ENCODE measurements at regions not wholly inside any gene's neighbourhood (a gene's known extent, or its start where the extent isn't known, plus 50 kb on each side); places are given as distances from the start of the nearest gene placed in this dataset.
"Not testable (repeated sequence)": the region's sequence is repeated elsewhere in the genome, so short reads cannot be mapped to it uniquely, and the experiment has no call there.

GRCh38 chr3:176051766-176052165 is 1145.5 kb downstream of the TBL1XR1 start:
- Histone ChIP-seq H3K4me3 (no peak overlapping the region), H3K4me1 (ENCODE audit: low read depth) (no peaks in the 10 kb centered on the region), H3K36me3 (ENCODE audit: low read depth) (no peaks in the 10 kb centered on the region), H3K9me3 (no peaks in the 10 kb centered on the region)
- ATAC-seq (no peak), DNase-seq (no peak)
- TF ChIP-seq CTCF (IDR thresholded peaks at IDR 0.05): no peak
- intact Hi-C loops (cut with DNase I, micrococcal nuclease): no loop called here

GRCh38 chr3:176046703-176047102 is 1150.6 kb downstream of the TBL1XR1 start:
- no peak for TF ChIP-seq CTCF (IDR thresholded peaks at IDR 0.05)
- Histone ChIP-seq H3K4me3 (no peak overlapping the region), H3K9me3 (no peaks in the 10 kb centered on the region), H3K4me1 (ENCODE audit: low read depth) (no peaks in the 10 kb centered on the region), H3K36me3 (ENCODE audit: low read depth) (no peaks in the 10 kb centered on the region)
- no peak for DNase-seq
- intact Hi-C loops (cut with DNase I, micrococcal nuclease): no loop called here
- ATAC-seq: no peak

- ATAC-seq: no peak
- intact Hi-C loops (cut with DNase I, micrococcal nuclease): no loop called here
- no peaks in the 10 kb centered on the region for H3K4me1 ChIP-seq (ENCODE audit: low read depth)
- H3K4me3 ChIP-seq: no peak overlapping the region
- no peaks in the 10 kb centered on the region for H3K9me3 ChIP-seq
- DNase-seq: no peak
- no peaks in the 10 kb centered on the region for H3K36me3 ChIP-seq (ENCODE audit: low read depth)
- TF ChIP-seq CTCF (IDR thresholded peaks at IDR 0.05): no peak
Measured at GRCh38 chr3:176041812-176042211, 1155.5 kb downstream of the TBL1XR1 start.

- no peaks in the 10 kb centered on the region for H3K36me3 ChIP-seq (ENCODE audit: low read depth)
- no peaks in the 10 kb centered on the region for H3K9me3 ChIP-seq
- no peak for TF ChIP-seq CTCF (IDR thresholded peaks at IDR 0.05)
- no peak overlapping the region for H3K4me3 ChIP-seq
- no peak for DNase-seq
- no peaks in the 10 kb centered on the region for H3K4me1 ChIP-seq (ENCODE audit: low read depth)
- intact Hi-C loops (cut with DNase I, micrococcal nuclease): no loop called here
- no peak for ATAC-seq
Measured at GRCh38 chr3:176041185-176041584, 1156.1 kb downstream of the TBL1XR1 start.

- Histone ChIP-seq H3K4me1 (ENCODE audit: low read depth) (no peaks in the 10 kb centered on the region), H3K4me3 (no peak overlapping the region), H3K9me3 (no peaks in the 10 kb centered on the region), H3K36me3 (ENCODE audit: low read depth) (no peaks in the 10 kb centered on the region)
- no peak for DNase-seq
- intact Hi-C loops (cut with DNase I, micrococcal nuclease): no loop called here
- no peak for ATAC-seq
- TF ChIP-seq CTCF (IDR thresholded peaks at IDR 0.05): no peak
Measured at GRCh38 chr3:176037636-176038035, 1159.6 kb downstream of the TBL1XR1 start.

GRCh38 chr3:176032043-176032442 is 1165.2 kb downstream of the TBL1XR1 start:
- Histone ChIP-seq H3K4me1 (ENCODE audit: low read depth) (no peaks in the 10 kb centered on the region), H3K9me3 (no peaks in the 10 kb centered on the region), H3K36me3 (ENCODE audit: low read depth) (no peaks in the 10 kb centered on the region), H3K4me3 (no peak overlapping the region)
- intact Hi-C loops (cut with DNase I, micrococcal nuclease): no loop called here
- DNase-seq (no peak), ATAC-seq (no peak)
- no peak for TF ChIP-seq CTCF (IDR thresholded peaks at IDR 0.05)

- H3K9me3 ChIP-seq; ATAC-seq; H3K4me1 ChIP-seq (ENCODE audit: low read depth); intact Hi-C loops (cut with DNase I, micrococcal nuclease); H3K4me3 ChIP-seq; H3K36me3 ChIP-seq (ENCODE audit: low read depth): not testable (repeated sequence)
- DNase-seq: peak in 1 of 3 donors; percentile 9
Measured at GRCh38 chr3:176016203-176016602, 1157.1 kb downstream of the NAALADL2 start.

- ATAC-seq; H3K4me1 ChIP-seq (ENCODE audit: low read depth); intact Hi-C loops (cut with DNase I, micrococcal nuclease): not testable (repeated sequence)
Measured at GRCh38 chr3:176015228-176015627, 1156.1 kb downstream of the NAALADL2 start.

More at GRCh38 chr3:176015228-176015627, 1156.1 kb downstream of the NAALADL2 start:
- H3K4me3 ChIP-seq; H3K36me3 ChIP-seq (ENCODE audit: low read depth); H3K9me3 ChIP-seq; DNase-seq: not testable (repeated sequence)

Measured in mucosa of descending colon (tissue), 3 donors.